HG03025 (cell line): ENCODE measurements at regions not wholly inside any gene's neighbourhood (a gene's known extent, or its start where the extent isn't known, plus 50 kb on each side); places are given as distances from the start of the nearest gene placed in this dataset.
"Not testable (repeated sequence)": the region's sequence is repeated elsewhere in the genome, so short reads cannot be mapped to it uniquely, and the experiment has no call there.

Experiments used
- ATAC-seq: cut with Tn5 transposase; IDR thresholded peaks from one replicate; pipeline ENCODE4 v1.9.1; 2021; ENCODE audit warnings: mild to moderate bottlenecking, moderate library complexity; ENCODE audit not compliant: unreplicated experiment, low FRiP score

- no peak for ATAC-seq
Observed at GRCh38 chr4:29680644-29681043, 1039.5 kb upstream of the PCDH7 start.

- ATAC-seq = no peak
Observed at GRCh38 chr4:29704059-29704458, 1016.1 kb upstream of the PCDH7 start.

- no peak for ATAC-seq
Observed at GRCh38 chr4:29708473-29708872, 1011.7 kb upstream of the PCDH7 start.

- ATAC-seq = no peak
Observed at GRCh38 chr4:29710519-29710918, 1009.6 kb upstream of the PCDH7 start.

GRCh38 chr4:29711226-29711625 lies 1008.9 kb upstream of the PCDH7 start:
- ATAC-seq = no peak

GRCh38 chr4:29717287-29718057 lies 1002.7 kb upstream of the PCDH7 start:
- ATAC-seq = no peak

GRCh38 chr4:29718136-29718535 lies 1002.0 kb upstream of the PCDH7 start:
- ATAC-seq = no peak

GRCh38 chr4:29722253-29722652 lies 997.9 kb upstream of the PCDH7 start:
- ATAC-seq = no peak

- no peak for ATAC-seq
Observed at GRCh38 chr4:29726938-29727337, 993.2 kb upstream of the PCDH7 start.

- no peak for ATAC-seq
Observed at GRCh38 chr4:29734343-29735213, 985.6 kb upstream of the PCDH7 start.

- ATAC-seq = no peak
Observed at GRCh38 chr4:29756966-29757365, 963.2 kb upstream of the PCDH7 start.

GRCh38 chr4:29762151-29762550 lies 958.0 kb upstream of the PCDH7 start:
- ATAC-seq = no peak

GRCh38 chr4:29770627-29771026 lies 949.5 kb upstream of the PCDH7 start:
- no peak for ATAC-seq

- ATAC-seq = not testable (repeated sequence)
Observed at GRCh38 chr4:29788123-29788522, 932.0 kb upstream of the PCDH7 start.

- no peak for ATAC-seq
Observed at GRCh38 chr4:29805245-29805644, 914.9 kb upstream of the PCDH7 start.

GRCh38 chr4:29805916-29806480 lies 914.2 kb upstream of the PCDH7 start:
- ATAC-seq = no peak

GRCh38 chr4:29817961-29818360 lies 902.2 kb upstream of the PCDH7 start:
- no peak for ATAC-seq

- no peak for ATAC-seq
Observed at GRCh38 chr4:29829067-29829466, 891.1 kb upstream of the PCDH7 start.

- no peak for ATAC-seq
Observed at GRCh38 chr4:29852537-29852936, 867.6 kb upstream of the PCDH7 start.

GRCh38 chr4:29853833-29854232 lies 866.3 kb upstream of the PCDH7 start:
- no peak for ATAC-seq

- no peak for ATAC-seq
Observed at GRCh38 chr4:29861307-29861706, 858.9 kb upstream of the PCDH7 start.
